Nephron (organoid): ENCODE measurements at regions not wholly inside any gene's neighbourhood (a gene's known extent, or its start where the extent isn't known, plus 50 kb on each side); places are given as distances from the start of the nearest gene placed in this dataset.

Experiments used
- H3K27ac Mint-ChIP-seq, 3 experiments: 2 replicates each; pipeline ENCODE4 v1.8.0; 2020; ENCODE audit warnings: mixed read lengths in 3 of 3, mild to moderate bottlenecking in 2 of 3, moderate library complexity in 1 of 3
- H3K27me3 Mint-ChIP-seq: 2 replicates; pipeline ENCODE4 v1.8.0; 2021; ENCODE audit warnings: low read depth, mild to moderate bottlenecking, moderate library complexity, mixed read lengths
- H3K36me3 Mint-ChIP-seq: 2 replicates; pipeline ENCODE4 v1.8.0; 2020; ENCODE audit warnings: low read depth, mixed read lengths
- H3K4me1 Mint-ChIP-seq: 2 replicates; pipeline ENCODE4 v1.8.0; 2020; ENCODE audit warnings: mixed read lengths
- H3K4me3 Mint-ChIP-seq, 3 experiments: 2 replicates each; pipeline ENCODE4 v1.8.0; 2020; ENCODE audit warnings: mild to moderate bottlenecking in 3 of 3, mixed read lengths in 3 of 3, moderate library complexity in 2 of 3
- H3K9me3 Mint-ChIP-seq: 2 replicates; pipeline ENCODE4 v1.8.0; 2020; ENCODE audit warnings: mixed read lengths
- CTCF ChIP-seq, 3 experiments: fragments of 200-600 bp; sonication (generic); IDR thresholded peaks; one replicate each; pipeline ENCODE4 v1.5.0; 2021; ENCODE audit warnings: antibody characterized with exemption in 3 of 3; ENCODE audit not compliant: unreplicated experiment in 3 of 3

- H3K4me3 Mint-ChIP-seq, result no peak overlapping the region
- peaks cover 6% of the 10 kb centered on the region for H3K4me1 Mint-ChIP-seq
- peaks cover 5% of the 10 kb centered on the region for H3K36me3 Mint-ChIP-seq
- H3K9me3 Mint-ChIP-seq, result peaks cover 19% of the 10 kb centered on the region
- H3K27me3 Mint-ChIP-seq, result no peaks in the 10 kb centered on the region
- peak overlapping the region; percentile 7 to 87 (median 55) for H3K27ac Mint-ChIP-seq
- TF ChIP-seq CTCF (IDR thresholded peaks at IDR 0.05; ENCODE audit: unreplicated experiment in 3 of 3), result no peak
Observed at GRCh38 chr9:88596376-88596775, 61.4 kb downstream of the NXNL2 start.

GRCh38 chr9:88604836-88605511 is 70.0 kb downstream of the NXNL2 start:
- peak overlapping the region in 2 of 3 experiments; percentile 70 to 87 for H3K27ac Mint-ChIP-seq
- TF ChIP-seq CTCF (IDR thresholded peaks at IDR 0.05; ENCODE audit: unreplicated experiment in 3 of 3), result no peak

GRCh38 chr9:88605512-88606362 is 70.8 kb downstream of the NXNL2 start:
- H3K36me3 Mint-ChIP-seq, result no peaks in the 10 kb centered on the region
- peaks cover 10% of the 10 kb centered on the region for H3K4me1 Mint-ChIP-seq
- peaks cover 15% of the 10 kb centered on the region for H3K9me3 Mint-ChIP-seq
- peak overlapping the region; percentile 48 to 87 (median 70) for H3K27ac Mint-ChIP-seq
- no peak for TF ChIP-seq CTCF (IDR thresholded peaks at IDR 0.05; ENCODE audit: unreplicated experiment in 3 of 3)
- no peaks in the 10 kb centered on the region for H3K27me3 Mint-ChIP-seq
- no peak overlapping the region for H3K4me3 Mint-ChIP-seq

More at GRCh38 chr9:88604836-88605511, 70.0 kb downstream of the NXNL2 start:
- no peaks in the 10 kb centered on the region for H3K36me3 Mint-ChIP-seq
- peaks cover 10% of the 10 kb centered on the region for H3K4me1 Mint-ChIP-seq
- H3K4me3 Mint-ChIP-seq, result no peak overlapping the region
- no peaks in the 10 kb centered on the region for H3K27me3 Mint-ChIP-seq
- H3K9me3 Mint-ChIP-seq, result peaks cover 18% of the 10 kb centered on the region

- no peaks in the 10 kb centered on the region for H3K4me1 Mint-ChIP-seq
- peaks cover 43% of the 10 kb centered on the region for H3K9me3 Mint-ChIP-seq
- no peak overlapping the region for H3K4me3 Mint-ChIP-seq
- H3K27ac Mint-ChIP-seq, result no peak overlapping the region
- peaks cover 5% of the 10 kb centered on the region for H3K36me3 Mint-ChIP-seq
- no peak for TF ChIP-seq CTCF (IDR thresholded peaks at IDR 0.05; ENCODE audit: unreplicated experiment in 3 of 3)
- H3K27me3 Mint-ChIP-seq, result no peaks in the 10 kb centered on the region
Observed at GRCh38 chr9:88614359-88614758, 79.4 kb downstream of the NXNL2 start.

GRCh38 chr9:88623698-88624097 is 88.7 kb downstream of the NXNL2 start:
- TF ChIP-seq CTCF (IDR thresholded peaks at IDR 0.05; ENCODE audit: unreplicated experiment in 3 of 3), result no peak
- Mint-ChIP-seq H3K27ac (no peak overlapping the region), H3K9me3 (peaks cover 22% of the 10 kb centered on the region), H3K4me1 (no peaks in the 10 kb centered on the region), H3K27me3 (no peaks in the 10 kb centered on the region), H3K4me3 (no peak overlapping the region), H3K36me3 (peaks cover 5% of the 10 kb centered on the region)
